ENCODE measurements at regions not wholly inside any gene's neighbourhood (a gene's known extent, or its start where the extent isn't known, plus 50 kb on each side); places are given as distances from the start of the nearest gene placed in this dataset.

DNA sequence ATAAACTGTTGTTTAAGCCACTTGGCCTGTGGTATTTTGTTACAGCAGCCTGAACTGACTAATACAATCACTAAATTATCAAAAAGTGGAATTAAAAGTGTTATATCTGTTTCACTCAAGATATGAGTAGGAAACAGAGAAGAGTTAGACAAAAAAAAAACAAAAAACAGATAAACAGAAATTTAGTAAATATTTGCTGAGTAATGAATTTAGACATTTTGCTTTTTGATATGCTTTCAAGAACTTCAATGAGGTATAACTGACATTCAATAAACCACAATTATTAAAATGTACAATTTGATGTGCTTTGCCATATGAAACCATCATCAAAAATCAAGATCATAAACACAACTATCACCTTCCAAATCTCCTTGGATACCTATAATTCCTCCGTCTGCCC is 369.2 kb downstream of the PAX1 start:
- TF ChIP-seq, protein P1, sequence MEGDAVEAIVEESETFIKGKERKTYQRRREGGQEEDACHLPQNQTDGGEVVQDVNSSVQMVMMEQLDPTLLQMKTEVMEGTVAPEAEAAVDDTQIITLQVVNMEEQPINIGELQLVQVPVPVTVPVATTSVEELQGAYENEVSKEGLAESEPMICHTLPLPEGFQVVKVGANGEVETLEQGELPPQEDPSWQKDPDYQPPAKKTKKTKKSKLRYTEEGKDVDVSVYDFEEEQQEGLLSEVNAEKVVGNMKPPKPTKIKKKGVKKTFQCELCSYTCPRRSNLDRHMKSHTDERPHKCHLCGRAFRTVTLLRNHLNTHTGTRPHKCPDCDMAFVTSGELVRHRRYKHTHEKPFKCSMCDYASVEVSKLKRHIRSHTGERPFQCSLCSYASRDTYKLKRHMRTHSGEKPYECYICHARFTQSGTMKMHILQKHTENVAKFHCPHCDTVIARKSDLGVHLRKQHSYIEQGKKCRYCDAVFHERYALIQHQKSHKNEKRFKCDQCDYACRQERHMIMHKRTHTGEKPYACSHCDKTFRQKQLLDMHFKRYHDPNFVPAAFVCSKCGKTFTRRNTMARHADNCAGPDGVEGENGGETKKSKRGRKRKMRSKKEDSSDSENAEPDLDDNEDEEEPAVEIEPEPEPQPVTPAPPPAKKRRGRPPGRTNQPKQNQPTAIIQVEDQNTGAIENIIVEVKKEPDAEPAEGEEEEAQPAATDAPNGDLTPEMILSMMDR (IDR thresholded peaks at IDR 0.05; ENCODE audit: control extremely low read depth in 1 of 3, insufficient read depth in 1 of 3, low read depth in 1 of 3, low read length in 3 of 3) = no peak
- TF ChIP-seq CHD1 (IDR thresholded peaks at IDR 0.05; ENCODE audit: low read depth, low read length) (no peak), NANOG (IDR thresholded peaks at IDR 0.05; ENCODE audit: insufficient read depth, low read depth, low read length, poor library complexity, severe bottlenecking) (no peak), CTBP2 (IDR thresholded peaks at IDR 0.05; ENCODE audit: borderline replicate concordance, insufficient read depth, insufficient read length, low read length) (no peak), SUZ12 (IDR thresholded peaks at IDR 0.05; ENCODE audit: low read length) (no peak), GABPA (IDR thresholded peaks at IDR 0.05; ENCODE audit: borderline replicate concordance, insufficient read depth, low read length) (no peak), POLR2A (IDR thresholded peaks at IDR 0.05; ENCODE audit: control extremely low read depth in 1 of 2, low read depth in 2 of 2, low read length in 2 of 2) (no peak), CHD2 (IDR thresholded peaks at IDR 0.05; ENCODE audit: low read length) (no peak), EZH2 (IDR thresholded peaks at IDR 0.05; ENCODE audit: low read depth, low read length, severe bottlenecking) (no peak), KDM1A (IDR thresholded peaks at IDR 0.05; ENCODE audit: borderline replicate concordance, low read length) (no peak)
- TF ChIP-seq, protein P2, sequence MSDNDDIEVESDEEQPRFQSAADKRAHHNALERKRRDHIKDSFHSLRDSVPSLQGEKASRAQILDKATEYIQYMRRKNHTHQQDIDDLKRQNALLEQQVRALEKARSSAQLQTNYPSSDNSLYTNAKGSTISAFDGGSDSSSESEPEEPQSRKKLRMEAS (IDR thresholded peaks at IDR 0.05) = no peak

All from H1 (cell line).